Femur (tissue), 1 donor: ENCODE measurements at regions not wholly inside any gene's neighbourhood (a gene's known extent, or its start where the extent isn't known, plus 50 kb on each side); places are given as distances from the start of the nearest gene placed in this dataset.

Source experiments
- DNase-seq: peaks from one replicate; pipeline ENCODE4 v3.0.0-alpha.2; 2017

- no peak for DNase-seq
Observed at GRCh38 chr18:56273541-56274219, 364.7 kb downstream of the TXNL1 start.

- DNase-seq = no peak
Observed at GRCh38 chr18:56270671-56271250, 367.6 kb downstream of the TXNL1 start.

- DNase-seq = no peak
Observed at GRCh38 chr18:56269958-56270357, 368.4 kb downstream of the TXNL1 start.

- DNase-seq = no peak
Observed at GRCh38 chr18:56268952-56269351, 369.4 kb downstream of the TXNL1 start.

- DNase-seq = no peak
Observed at GRCh38 chr18:56267334-56267733, 371.1 kb downstream of the TXNL1 start.

GRCh38 chr18:56258178-56258577 lies 380.2 kb downstream of the TXNL1 start:
- DNase-seq = no peak

GRCh38 chr18:56257205-56257604 lies 381.2 kb downstream of the TXNL1 start:
- DNase-seq = no peak

- no peak for DNase-seq
Observed at GRCh38 chr18:56256659-56257058, 381.7 kb downstream of the TXNL1 start.

- DNase-seq = no peak
Observed at GRCh38 chr18:56255381-56255780, 383.0 kb downstream of the TXNL1 start.

GRCh38 chr18:56252456-56252855 lies 385.9 kb downstream of the TXNL1 start:
- DNase-seq = no peak

- DNase-seq = no peak
Observed at GRCh38 chr18:56248610-56249235, 389.7 kb downstream of the TXNL1 start.

- DNase-seq = no peak
Observed at GRCh38 chr18:56246916-56247315, 391.5 kb downstream of the TXNL1 start.

- no peak for DNase-seq
Observed at GRCh38 chr18:56245866-56246580, 392.4 kb downstream of the TXNL1 start.

GRCh38 chr18:56240405-56240804 lies 398.0 kb downstream of the TXNL1 start:
- DNase-seq = no peak

- no peak for DNase-seq
Observed at GRCh38 chr18:56238576-56238975, 399.8 kb downstream of the TXNL1 start.

GRCh38 chr18:56235481-56236013 lies 402.8 kb downstream of the TXNL1 start:
- DNase-seq = peak; percentile 34

GRCh38 chr18:56235071-56235470 lies 403.3 kb downstream of the TXNL1 start:
- no peak for DNase-seq

GRCh38 chr18:56233595-56233994 lies 404.8 kb downstream of the TXNL1 start:
- no peak for DNase-seq

GRCh38 chr18:56226025-56226424 lies 412.4 kb downstream of the TXNL1 start:
- DNase-seq = no peak

GRCh38 chr18:56224669-56225561 lies 413.5 kb downstream of the TXNL1 start:
- no peak for DNase-seq

- no peak for DNase-seq
Observed at GRCh38 chr18:56221195-56222065, 417.0 kb downstream of the TXNL1 start.
